ENCODE measurements at regions not wholly inside any gene's neighbourhood (a gene's known extent, or its start where the extent isn't known, plus 50 kb on each side); places are given as distances from the start of the nearest gene placed in this dataset.

- TF ChIP-seq FOXM1 (IDR thresholded peaks at IDR 0.05; ENCODE audit: low read depth, low read length) (no peak), YY1 (IDR thresholded peaks at IDR 0.05; ENCODE audit: low read depth, low read length) (no peak), BHLHE40 (IDR thresholded peaks at IDR 0.05; ENCODE audit: borderline replicate concordance in 1 of 2, low read depth in 2 of 2, low read length in 1 of 2) (no peak), CTCF (IDR thresholded peaks at IDR 0.05 in 2 of 3, conservative IDR thresholded peaks at IDR 0.05 in 1 of 3; ENCODE audit: control insufficient read depth in 2 of 3, extremely low read depth in 1 of 3, insufficient read depth in 1 of 3, low read depth in 3 of 3, low read length in 3 of 3) (no peak), RCOR1 (conservative IDR thresholded peaks at IDR 0.05; ENCODE audit: low read depth, low read length) (no peak), TCF12 (IDR thresholded peaks at IDR 0.05; ENCODE audit: low read depth, low read length) (no peak)
These were observed 267.6 kb downstream of the DCDC2C start for GRCh38 chr2:3970791-3971651.

Data from GM12878 (cell line).